Activated B cell treated with CpG ODN at 0.5 μM for 24 hours (primary cell): ENCODE measurements at regions not wholly inside any gene's neighbourhood (a gene's known extent, or its start where the extent isn't known, plus 50 kb on each side); places are given as distances from the start of the nearest gene placed in this dataset.
"Not testable (repeated sequence)": the region's sequence is repeated elsewhere in the genome, so short reads cannot be mapped to it uniquely, and the experiment has no call there.

Experiments
- ATAC-seq: fragments of 200-7000 bp; cut with Tn5 transposase; one replicate; pipeline ENCODE4 v1.10.0; 2021; ENCODE audit warnings: low read depth, mild to moderate bottlenecking, moderate library complexity
- CTCF ChIA-PET: fragments of 350-600 bp; sonication (Branson Sonifier 250); formaldehyde crosslinking; loops from one replicate; lab custom pipeline; 2021; ENCODE audit warnings: antibody characterized with exemption; lab: Charles Lee
- POLR2A ChIA-PET: fragments of 350-600 bp; sonication (Branson Sonifier 250); formaldehyde crosslinking; loops from one replicate; lab custom pipeline; 2021; ENCODE audit warnings: antibody characterized with exemption; lab: Charles Lee
- DNase-seq: peaks from one replicate; pipeline ENCODE4 v3.0.0; 2022
- H3K27ac Mint-ChIP-seq: one replicate; pipeline ENCODE4 v1.8.0; 2020; ENCODE audit warnings: mixed read lengths
- H3K27me3 Mint-ChIP-seq: one replicate; pipeline ENCODE4 v1.8.0; 2021; ENCODE audit warnings: mixed read lengths
- H3K36me3 Mint-ChIP-seq: one replicate; pipeline ENCODE4 v1.8.0; 2021; ENCODE audit warnings: low read depth, mixed read lengths
- H3K4me1 Mint-ChIP-seq: one replicate; pipeline ENCODE4 v1.8.0; 2021; ENCODE audit warnings: mixed read lengths
- H3K4me3 Mint-ChIP-seq: one replicate; pipeline ENCODE4 v1.8.0; 2020; ENCODE audit warnings: mild to moderate bottlenecking, mixed read lengths
- H3K9me3 Mint-ChIP-seq: one replicate; pipeline ENCODE4 v1.8.0; 2020; ENCODE audit warnings: mixed read lengths
- intact Hi-C: fragments of 100-400 bp; cut with micrococcal nuclease; formaldehyde crosslinking; loops from one replicate; pipeline ENCODE4 v1.15.1; 2024
- TF ChIP-seq, protein P1 (sequence below): fragments of 200-600 bp; IDR thresholded peaks from one replicate; pipeline ENCODE4 v1.8.0; 2022; ENCODE audit warnings: antibody characterized with exemption, mild to moderate bottlenecking

DNA sequence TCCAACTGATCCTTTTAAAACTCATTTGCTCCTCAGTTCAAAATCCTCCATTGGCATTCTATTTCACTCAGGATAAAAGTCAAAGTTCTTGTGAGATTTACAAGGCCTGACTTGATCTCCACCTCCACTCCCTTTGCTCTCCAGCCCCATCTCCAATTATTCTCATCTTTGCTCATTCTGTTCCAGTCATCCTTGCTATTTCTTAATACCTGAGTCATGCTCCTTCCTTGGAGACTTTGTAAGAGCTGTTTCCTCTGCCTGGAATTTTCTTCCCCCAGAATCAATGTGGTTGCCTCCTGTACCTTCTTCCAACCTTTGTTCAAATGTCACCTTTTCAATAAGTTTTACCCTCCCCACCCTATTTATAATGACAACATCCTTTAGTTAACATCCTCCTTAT is 373.5 kb downstream of the HTR1B start:
- Mint-ChIP-seq H3K27me3 (no peaks in the 10 kb centered on the region), H3K4me3 (no peak overlapping the region), H3K27ac (no peak overlapping the region), H3K36me3 (no peaks in the 10 kb centered on the region), H3K4me1 (no peaks in the 10 kb centered on the region), H3K9me3 (peaks cover 2% of the 10 kb centered on the region)
- ChIA-PET POLR2A (no interaction called here), CTCF (no interaction called here)
- intact Hi-C loops, result no loop called here
- TF ChIP-seq, protein P1, sequence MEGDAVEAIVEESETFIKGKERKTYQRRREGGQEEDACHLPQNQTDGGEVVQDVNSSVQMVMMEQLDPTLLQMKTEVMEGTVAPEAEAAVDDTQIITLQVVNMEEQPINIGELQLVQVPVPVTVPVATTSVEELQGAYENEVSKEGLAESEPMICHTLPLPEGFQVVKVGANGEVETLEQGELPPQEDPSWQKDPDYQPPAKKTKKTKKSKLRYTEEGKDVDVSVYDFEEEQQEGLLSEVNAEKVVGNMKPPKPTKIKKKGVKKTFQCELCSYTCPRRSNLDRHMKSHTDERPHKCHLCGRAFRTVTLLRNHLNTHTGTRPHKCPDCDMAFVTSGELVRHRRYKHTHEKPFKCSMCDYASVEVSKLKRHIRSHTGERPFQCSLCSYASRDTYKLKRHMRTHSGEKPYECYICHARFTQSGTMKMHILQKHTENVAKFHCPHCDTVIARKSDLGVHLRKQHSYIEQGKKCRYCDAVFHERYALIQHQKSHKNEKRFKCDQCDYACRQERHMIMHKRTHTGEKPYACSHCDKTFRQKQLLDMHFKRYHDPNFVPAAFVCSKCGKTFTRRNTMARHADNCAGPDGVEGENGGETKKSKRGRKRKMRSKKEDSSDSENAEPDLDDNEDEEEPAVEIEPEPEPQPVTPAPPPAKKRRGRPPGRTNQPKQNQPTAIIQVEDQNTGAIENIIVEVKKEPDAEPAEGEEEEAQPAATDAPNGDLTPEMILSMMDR, result no peak
- DNase-seq (no peak), ATAC-seq (no peak)

DNA sequence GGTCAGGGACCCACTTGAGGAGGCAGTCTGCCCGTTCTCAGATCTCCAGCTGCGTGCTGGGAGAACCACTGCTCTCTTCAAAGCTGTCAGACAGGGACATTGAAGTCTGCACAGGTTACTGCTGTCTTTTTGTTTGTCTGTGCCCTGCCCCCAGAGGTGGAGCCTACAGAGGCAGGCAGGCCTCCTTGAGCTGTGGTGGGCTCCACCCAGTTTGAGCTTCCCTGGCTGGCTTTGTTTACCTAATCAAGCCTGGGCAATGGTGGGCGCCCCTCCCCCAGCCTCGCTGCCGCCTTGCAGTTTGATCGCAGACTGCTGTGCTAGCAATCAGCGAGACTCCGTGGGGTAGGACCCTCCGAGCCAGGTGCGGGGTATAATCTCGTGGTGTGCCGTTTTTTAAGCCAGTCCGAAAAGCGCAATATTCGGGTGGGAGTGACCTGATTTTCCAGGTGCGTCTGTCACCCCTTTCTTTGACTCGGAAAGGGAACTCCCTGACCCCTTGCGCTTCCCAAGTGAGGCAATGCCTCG is 375.4 kb downstream of the HTR1B start:
- intact Hi-C loops, ATAC-seq, H3K27me3 Mint-ChIP-seq, H3K36me3 Mint-ChIP-seq, H3K9me3 Mint-ChIP-seq, POLR2A ChIA-PET, DNase-seq, CTCF ChIA-PET, H3K27ac Mint-ChIP-seq, H3K4me1 Mint-ChIP-seq, H3K4me3 Mint-ChIP-seq: not testable (repeated sequence)

DNA sequence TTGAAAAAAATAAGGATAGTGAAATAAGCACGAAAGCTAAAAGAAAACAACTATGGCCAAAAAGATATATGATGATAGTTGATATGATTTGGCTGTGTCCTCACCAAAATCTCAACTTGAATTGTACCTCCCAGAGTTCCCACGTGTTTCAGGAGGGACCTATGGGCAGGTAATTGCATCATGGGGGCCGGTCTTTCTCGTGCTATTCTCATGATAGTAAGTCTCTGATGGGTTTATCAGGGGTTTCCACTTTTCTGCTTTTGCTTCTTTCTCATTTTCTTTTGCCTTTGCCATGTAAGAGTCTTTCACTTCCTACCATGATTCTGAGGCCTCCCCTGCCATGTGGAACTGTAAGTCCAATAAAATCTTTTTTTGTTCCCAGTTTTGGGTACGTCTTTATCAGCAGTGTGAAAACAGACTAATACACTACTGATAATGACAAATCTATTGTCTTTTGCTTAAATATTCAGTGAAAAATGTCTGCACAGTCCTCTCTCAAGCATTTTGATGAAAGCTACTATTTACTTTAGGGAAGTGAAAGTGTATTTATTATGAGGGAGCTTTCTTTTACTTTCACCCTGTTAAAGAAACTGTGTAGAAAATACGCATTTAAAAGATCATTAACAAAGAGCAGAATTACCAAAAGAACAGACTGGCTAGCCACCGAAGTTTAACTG is 389.1 kb downstream of the HTR1B start:
- ATAC-seq (no peak), DNase-seq (no peak)
- no peaks in the 10 kb centered on the region for H3K36me3 Mint-ChIP-seq
- H3K4me1 Mint-ChIP-seq, result no peaks in the 10 kb centered on the region
- ChIA-PET CTCF (no interaction called here), POLR2A (no interaction called here)
- intact Hi-C loops, result no loop called here
- TF ChIP-seq, protein P1, result no peak
- H3K27ac Mint-ChIP-seq, result no peak overlapping the region
- H3K4me3 Mint-ChIP-seq, result no peak overlapping the region
- peaks cover 13% of the 10 kb centered on the region for H3K9me3 Mint-ChIP-seq
- no peaks in the 10 kb centered on the region for H3K27me3 Mint-ChIP-seq

DNA sequence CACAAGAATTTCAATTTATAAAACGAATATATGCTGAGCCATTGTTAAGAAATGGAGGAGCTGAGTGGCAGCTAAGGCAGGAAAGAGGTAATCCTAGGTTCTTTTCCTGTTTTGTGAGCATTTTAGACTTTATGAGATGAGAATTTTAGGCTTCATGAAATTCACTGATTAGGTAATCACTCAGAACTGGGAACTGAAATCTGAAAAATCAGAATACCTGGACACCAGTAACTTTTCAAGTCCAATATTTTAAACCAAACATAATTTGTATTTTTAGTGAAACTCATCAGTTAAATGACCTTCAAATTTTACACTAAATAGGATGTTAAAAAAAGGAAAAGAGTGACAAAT is 389.9 kb downstream of the HTR1B start:
- POLR2A ChIA-PET, result no interaction called here
- H3K36me3 Mint-ChIP-seq, result no peaks in the 10 kb centered on the region
- H3K9me3 Mint-ChIP-seq, result peaks cover 10% of the 10 kb centered on the region
- TF ChIP-seq, protein P1, result no peak
- H3K4me1 Mint-ChIP-seq, result no peaks in the 10 kb centered on the region
- no peaks in the 10 kb centered on the region for H3K27me3 Mint-ChIP-seq
- CTCF ChIA-PET, result no interaction called here
- intact Hi-C loops, result no loop called here
- ATAC-seq, result no peak
- H3K4me3 Mint-ChIP-seq, result no peak overlapping the region
- H3K27ac Mint-ChIP-seq, result no peak overlapping the region
- DNase-seq, result no peak

DNA sequence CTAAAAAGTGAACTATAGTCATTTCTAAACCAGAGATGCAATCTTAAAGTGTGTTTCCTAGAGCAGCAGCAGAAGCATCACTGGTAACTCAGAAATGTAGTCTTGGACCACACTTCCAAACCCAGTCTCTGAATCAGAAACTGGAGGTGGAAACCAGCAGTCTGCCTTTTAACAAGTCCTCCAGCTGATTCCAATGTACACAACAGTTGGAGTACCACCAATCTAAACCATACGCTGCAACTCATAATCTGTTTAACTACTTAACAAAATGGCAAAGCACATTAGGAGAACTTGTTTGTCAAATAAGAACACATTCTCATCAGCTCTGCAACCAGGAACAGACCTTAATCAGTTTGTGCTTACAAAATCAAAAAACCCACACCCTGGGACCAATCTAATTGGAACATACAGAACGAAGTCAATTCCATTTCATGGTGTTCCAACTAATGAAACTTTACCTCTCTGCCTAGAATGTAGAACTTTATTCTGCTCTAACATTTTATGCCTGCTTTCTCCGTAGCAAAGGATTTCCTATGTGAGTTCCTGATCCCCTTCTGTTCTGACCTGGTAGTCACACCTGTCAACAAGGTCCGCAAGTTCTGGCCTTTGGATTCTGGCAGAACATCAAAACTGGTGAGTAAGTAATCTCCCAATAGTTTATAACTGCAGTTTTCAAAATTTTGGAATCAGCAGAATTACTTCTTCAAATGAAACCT is 390.4 kb downstream of the HTR1B start:
- no peak for DNase-seq
- ChIA-PET POLR2A (no interaction called here), CTCF (no interaction called here)
- Mint-ChIP-seq H3K9me3 (peaks cover 10% of the 10 kb centered on the region), H3K27ac (no peak overlapping the region), H3K4me3 (no peak overlapping the region), H3K4me1 (no peaks in the 10 kb centered on the region), H3K27me3 (no peaks in the 10 kb centered on the region), H3K36me3 (no peaks in the 10 kb centered on the region)
- intact Hi-C loops, result no loop called here
- ATAC-seq, result no peak
- TF ChIP-seq, protein P1, result no peak
